Tibial nerve (tissue), 4 donors: ENCODE measurements at regions not wholly inside any gene's neighbourhood (a gene's known extent, or its start where the extent isn't known, plus 50 kb on each side); places are given as distances from the start of the nearest gene placed in this dataset.
"Not testable (repeated sequence)": the region's sequence is repeated elsewhere in the genome, so short reads cannot be mapped to it uniquely, and the experiment has no call there.

Experiments used
- DNase-seq, 2 donors: peaks; one replicate each; pipeline ENCODE4 v3.0.0-alpha.2; 2019; ENCODE audit warnings: low spot score in 2 of 2
- H3K27ac ChIP-seq, 4 donors: fragments of 200-600 bp; sonication (generic) in 3 of 4; one replicate each; pipeline ENCODE4 v1.5.1; 2017 to 2019; ENCODE audit warnings: mild to moderate bottlenecking in 1 of 4
- H3K27me3 ChIP-seq, 2 donors: fragments of 200-600 bp; sonication (generic) in 1 of 2; one replicate each; pipeline versions ENCODE4 v1.5.1 to v1.6.0; 2017 to 2019
- H3K36me3 ChIP-seq, 3 donors: fragments of 200-600 bp; sonication (generic); one replicate each; pipeline ENCODE4 v1.5.1; 2018 to 2019
- H3K4me1 ChIP-seq, 4 donors: fragments of 200-600 bp; sonication (generic) in 3 of 4; one replicate each; pipeline ENCODE4 v1.5.1; 2017 to 2019
- H3K4me3 ChIP-seq, 4 donors: fragments of 200-600 bp; sonication (generic) in 3 of 4; one replicate each; pipeline ENCODE4 v1.5.1; 2017 to 2019; ENCODE audit warnings: mild to moderate bottlenecking in 1 of 4, moderate library complexity in 1 of 4
- H3K9me3 ChIP-seq, 4 donors: fragments of 200-600 bp; sonication (generic) in 3 of 4; one replicate each; pipeline ENCODE4 v1.5.1; 2017 to 2019
- EP300 ChIP-seq, 2 donors: sonication (generic); formaldehyde crosslinking; IDR thresholded peaks; one replicate each; pipeline ENCODE4 v1.6.1; 2017; ENCODE audit warnings: antibody characterized with exemption in 2 of 2, mild to moderate bottlenecking in 1 of 2
- POLR2A ChIP-seq, 2 donors: fragments of 450-650 bp; IDR thresholded peaks; one replicate each; pipeline ENCODE4 v1.6.1; 2017; ENCODE audit warnings: antibody characterized with exemption in 2 of 2, mild to moderate bottlenecking in 2 of 2, moderate library complexity in 2 of 2
- WGBS, 2 donors: methylation state at CpG; one replicate each; pipeline ENCODE4 v1.1.5; 2018; 5-methylcytosine and 5-hydroxymethylcytosine counted together
- TF ChIP-seq, protein P1 (sequence below), 5 experiments: fragments of 200-600 bp in 3 of 5; fragments of 450-650 bp in 2 of 5; sonication (generic) in 3 of 5; IDR thresholded peaks; one replicate each; pipeline ENCODE4 v1.5.1; 2016 to 2019; ENCODE audit warnings: antibody characterized with exemption in 5 of 5, mild to moderate bottlenecking in 3 of 5, moderate library complexity in 2 of 5

DNA sequence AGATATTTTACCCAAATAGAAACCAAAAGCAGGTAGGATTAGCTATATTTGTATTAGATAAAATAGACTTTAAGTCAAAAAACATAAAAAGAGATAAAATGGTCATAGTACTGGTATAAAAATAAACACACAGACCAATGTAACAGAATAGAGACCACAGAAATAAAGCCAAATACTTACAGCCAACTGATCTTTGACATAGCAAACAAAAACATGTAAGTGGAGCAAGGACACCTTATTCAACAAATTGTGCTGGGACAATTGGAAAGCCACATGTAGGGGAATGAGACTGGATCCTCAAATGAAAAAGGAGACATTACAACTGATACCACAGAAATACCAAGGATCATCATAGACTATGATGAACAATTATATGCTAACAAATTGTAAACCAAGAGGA, 94.5 kb upstream of the SIRPG start:
- no peak for DNase-seq
- Histone ChIP-seq H3K4me1 (peaks cover 0 to 5% (median 0%) of the 10 kb centered on the region in 4 donors), H3K36me3 (no peaks in the 10 kb centered on the region), H3K27ac (no peak overlapping the region), H3K4me3 (no peak overlapping the region), H3K27me3 (no peaks in the 10 kb centered on the region), H3K9me3 (no peaks in the 10 kb centered on the region)
- TF ChIP-seq, protein P1, sequence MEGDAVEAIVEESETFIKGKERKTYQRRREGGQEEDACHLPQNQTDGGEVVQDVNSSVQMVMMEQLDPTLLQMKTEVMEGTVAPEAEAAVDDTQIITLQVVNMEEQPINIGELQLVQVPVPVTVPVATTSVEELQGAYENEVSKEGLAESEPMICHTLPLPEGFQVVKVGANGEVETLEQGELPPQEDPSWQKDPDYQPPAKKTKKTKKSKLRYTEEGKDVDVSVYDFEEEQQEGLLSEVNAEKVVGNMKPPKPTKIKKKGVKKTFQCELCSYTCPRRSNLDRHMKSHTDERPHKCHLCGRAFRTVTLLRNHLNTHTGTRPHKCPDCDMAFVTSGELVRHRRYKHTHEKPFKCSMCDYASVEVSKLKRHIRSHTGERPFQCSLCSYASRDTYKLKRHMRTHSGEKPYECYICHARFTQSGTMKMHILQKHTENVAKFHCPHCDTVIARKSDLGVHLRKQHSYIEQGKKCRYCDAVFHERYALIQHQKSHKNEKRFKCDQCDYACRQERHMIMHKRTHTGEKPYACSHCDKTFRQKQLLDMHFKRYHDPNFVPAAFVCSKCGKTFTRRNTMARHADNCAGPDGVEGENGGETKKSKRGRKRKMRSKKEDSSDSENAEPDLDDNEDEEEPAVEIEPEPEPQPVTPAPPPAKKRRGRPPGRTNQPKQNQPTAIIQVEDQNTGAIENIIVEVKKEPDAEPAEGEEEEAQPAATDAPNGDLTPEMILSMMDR (IDR thresholded peaks at IDR 0.05) = no peak
- no peak for TF ChIP-seq POLR2A (IDR thresholded peaks at IDR 0.05)
- no peak for TF ChIP-seq EP300 (IDR thresholded peaks at IDR 0.05)

DNA sequence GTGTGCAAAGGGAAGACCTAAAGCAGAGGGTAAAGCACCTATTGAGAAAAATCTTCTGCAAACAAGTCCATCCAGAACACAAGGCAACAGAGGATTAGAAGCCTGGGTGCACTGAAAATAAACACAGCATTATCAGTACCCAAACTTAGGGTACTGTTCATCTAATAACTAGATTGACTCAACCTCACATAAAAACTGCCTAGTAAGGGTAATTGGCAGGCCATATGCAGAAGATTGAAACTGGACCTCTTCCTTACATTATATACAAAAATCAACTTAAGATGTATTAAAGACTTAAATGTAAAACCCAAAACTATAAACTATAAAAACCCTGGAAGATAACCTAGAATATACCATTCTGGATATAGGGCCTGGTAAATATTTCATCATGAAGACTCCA, 91.2 kb upstream of the SIRPG start:
- H3K4me1 ChIP-seq = no peaks in the 10 kb centered on the region
- no peak for TF ChIP-seq POLR2A (IDR thresholded peaks at IDR 0.05)
- TF ChIP-seq, protein P1 (IDR thresholded peaks at IDR 0.05) = no peak
- TF ChIP-seq EP300 (IDR thresholded peaks at IDR 0.05) = no peak
- no peak overlapping the region for H3K27ac ChIP-seq
- H3K36me3 ChIP-seq = no peaks in the 10 kb centered on the region
- H3K9me3 ChIP-seq = no peaks in the 10 kb centered on the region
- no peak for DNase-seq
- H3K27me3 ChIP-seq = no peaks in the 10 kb centered on the region
- H3K4me3 ChIP-seq = no peak overlapping the region

DNA sequence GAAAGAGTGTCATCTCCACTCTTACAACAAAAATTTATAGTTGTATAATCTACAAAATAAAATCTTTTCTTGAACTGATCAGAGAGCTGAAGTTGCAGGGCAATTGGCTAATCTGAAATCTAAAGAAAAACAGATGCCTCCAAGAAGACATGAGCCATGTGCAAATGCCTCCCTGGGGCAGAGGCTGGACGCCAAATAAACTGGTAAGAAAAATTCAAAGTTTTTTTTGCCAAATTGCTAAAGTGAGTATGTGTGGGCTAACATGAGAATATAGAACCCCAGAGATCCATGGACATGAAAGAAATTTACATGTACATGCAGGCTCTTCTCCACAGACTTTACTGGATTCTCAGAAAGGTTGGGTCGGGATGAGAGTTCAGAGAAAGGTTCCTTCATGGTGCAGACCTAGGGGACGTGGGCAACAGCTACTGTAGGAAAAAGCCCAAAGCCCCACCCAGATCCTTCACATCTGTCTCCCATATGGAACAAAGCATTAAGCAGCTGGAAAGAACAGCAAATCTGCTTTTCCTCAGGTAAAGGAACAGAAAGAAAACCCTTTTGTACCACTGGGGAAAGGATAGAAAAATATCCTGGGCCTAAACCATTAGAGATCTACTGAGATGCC, 90.5 kb upstream of the SIRPG start:
- no peak for DNase-seq
- TF ChIP-seq EP300 (IDR thresholded peaks at IDR 0.05) = no peak
- no peak for TF ChIP-seq POLR2A (IDR thresholded peaks at IDR 0.05)
- TF ChIP-seq, protein P1 (IDR thresholded peaks at IDR 0.05) = no peak
- Histone ChIP-seq H3K36me3 (no peaks in the 10 kb centered on the region), H3K4me3 (no peak overlapping the region), H3K9me3 (no peaks in the 10 kb centered on the region), H3K4me1 (no peaks in the 10 kb centered on the region), H3K27ac (no peak overlapping the region), H3K27me3 (no peaks in the 10 kb centered on the region)
- 30% methylated on average over 3 of the region's 3 CpGs for WGBS, 2 donors

DNA sequence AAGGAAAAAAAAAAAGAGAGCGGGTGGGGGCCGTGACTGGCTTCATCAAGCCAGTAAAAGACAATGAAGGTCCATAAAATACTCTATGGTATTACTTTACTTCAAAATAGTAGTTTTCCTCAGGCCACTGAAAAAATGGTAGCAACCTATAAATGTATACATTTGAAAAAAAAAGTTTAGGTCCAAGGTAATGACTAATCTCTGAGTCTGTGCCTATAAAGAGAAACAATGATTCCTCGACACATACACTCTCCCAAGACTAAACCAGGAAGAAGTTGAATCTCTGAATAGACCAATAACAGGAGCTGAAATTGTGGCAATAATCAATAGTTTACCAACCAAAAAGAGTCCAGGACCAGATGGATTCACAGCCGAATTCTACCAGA, 84.5 kb upstream of the SIRPG start:
- H3K27ac ChIP-seq, H3K9me3 ChIP-seq, H3K4me1 ChIP-seq, DNase-seq, H3K27me3 ChIP-seq, H3K36me3 ChIP-seq, H3K4me3 ChIP-seq: not testable (repeated sequence)
- WGBS, 2 donors = 80 to 84% methylated on average over 3 to 4 of the region's 4 CpGs

DNA sequence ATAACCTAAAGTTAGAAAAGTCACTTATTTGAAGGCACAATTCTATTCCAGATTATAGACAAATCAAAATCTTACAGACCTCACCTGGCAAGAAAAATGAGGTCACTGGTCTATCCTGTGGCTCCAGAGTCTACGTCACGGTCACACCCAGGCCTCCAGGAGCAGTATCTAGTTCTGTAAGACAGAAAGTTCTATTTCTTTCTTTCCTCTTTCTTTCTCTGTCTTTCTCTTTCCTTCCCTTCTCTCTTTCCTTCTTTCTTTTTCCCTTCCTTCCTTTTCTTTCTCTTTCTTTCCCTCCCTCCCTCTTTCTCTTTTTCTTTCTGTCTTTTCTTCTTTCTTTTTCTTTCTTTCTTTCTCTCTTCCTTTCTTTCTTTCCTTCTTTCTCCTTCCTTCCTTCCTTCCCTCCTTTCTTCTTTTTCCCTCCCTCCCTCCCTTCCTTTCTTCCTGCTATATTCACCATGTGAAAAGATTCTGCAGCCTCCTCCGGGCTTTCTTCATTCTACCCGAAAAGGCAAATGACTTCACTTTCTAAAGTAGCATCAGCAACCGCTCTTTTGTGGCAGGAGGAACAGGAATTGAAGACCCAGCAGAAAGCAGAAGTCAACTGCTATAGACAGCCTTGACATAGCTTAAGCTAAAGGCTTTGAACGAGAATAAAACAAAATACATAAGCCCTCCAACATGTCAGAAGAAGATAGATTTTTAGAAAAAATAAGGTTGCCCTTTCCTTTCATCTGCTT, 83.9 kb upstream of the SIRPG start:
- Histone ChIP-seq H3K4me1 (no peaks in the 10 kb centered on the region), H3K27me3 (no peaks in the 10 kb centered on the region), H3K27ac (no peak overlapping the region), H3K4me3 (no peak overlapping the region), H3K36me3 (no peaks in the 10 kb centered on the region), H3K9me3 (no peaks in the 10 kb centered on the region)
- 72 to 74% methylated on average over 6 of the region's 6 CpGs for WGBS, 2 donors
- TF ChIP-seq, protein P1 (IDR thresholded peaks at IDR 0.05) = no peak
- TF ChIP-seq POLR2A (IDR thresholded peaks at IDR 0.05) (no peak), EP300 (IDR thresholded peaks at IDR 0.05) (no peak)
- DNase-seq = no peak
